WTC11 (cell line): ENCODE measurements at regions not wholly inside any gene's neighbourhood (a gene's known extent, or its start where the extent isn't known, plus 50 kb on each side); places are given as distances from the start of the nearest gene placed in this dataset.

Source experiments
- ATAC-seq: fragments of 200-7000 bp; cut with Tn5 transposase; 2 replicates; pipeline ENCODE4 v1.10.0; 2021; ENCODE audit warnings: mild to moderate bottlenecking, moderate library complexity
- CTCF ChIA-PET: fragments of 300-600 bp; sonication (Branson Sonifier 250); formaldehyde crosslinking; loops from one replicate; lab custom pipeline; 2021; ENCODE audit warnings: antibody characterized with exemption; lab: Charles Lee
- POLR2A ChIA-PET: fragments of 350-600 bp; sonication (Branson Sonifier 250); formaldehyde crosslinking; loops from one replicate; lab custom pipeline; 2021; ENCODE audit warnings: antibody characterized with exemption; lab: Charles Lee
- DNase-seq: peaks from one replicate; pipeline ENCODE4 v3.0.0; 2021; ENCODE audit warnings: low spot score
- H3K27ac Mint-ChIP-seq: 2 replicates; pipeline ENCODE4 v1.8.0; 2021; ENCODE audit warnings: mixed read lengths
- H3K27me3 Mint-ChIP-seq: 2 replicates; pipeline ENCODE4 v1.8.0; 2021; ENCODE audit warnings: low read depth, mild to moderate bottlenecking, moderate library complexity, mixed read lengths
- H3K36me3 Mint-ChIP-seq: 2 replicates; pipeline ENCODE4 v1.8.0; 2021; ENCODE audit warnings: mixed read lengths
- H3K4me1 Mint-ChIP-seq: 2 replicates; pipeline ENCODE4 v1.8.0; 2022; ENCODE audit warnings: mixed read lengths
- H3K4me3 Mint-ChIP-seq: 2 replicates; pipeline ENCODE4 v1.8.0; 2021; ENCODE audit warnings: mild to moderate bottlenecking, moderate library complexity, mixed read lengths
- H3K9me3 Mint-ChIP-seq: 2 replicates; pipeline ENCODE4 v1.8.0; 2021; ENCODE audit warnings: mixed read lengths
- FOXK1 ChIP-seq: sonication (generic); formaldehyde crosslinking; IDR thresholded peaks from 2 replicates; pipeline ENCODE4 v1.8.0; 2022; ENCODE audit warnings: mild to moderate bottlenecking, moderate library complexity, missing genetic modification reagents
- NFATC4 ChIP-seq: fragments of 250-450 bp; sonication (Bioruptor Pico); IDR thresholded peaks from 2 replicates; pipeline ENCODE4 v1.9.0; 2021; ENCODE audit warnings: mild to moderate bottlenecking
- NR2C2 ChIP-seq: sonication (generic); formaldehyde crosslinking; IDR thresholded peaks from 2 replicates; pipeline ENCODE4 v1.8.0; 2022; ENCODE audit warnings: mild to moderate bottlenecking, missing genetic modification reagents
- TEAD4 ChIP-seq: sonication (generic); formaldehyde crosslinking; IDR thresholded peaks from 2 replicates; pipeline ENCODE4 v1.8.0; 2022; ENCODE audit warnings: mild to moderate bottlenecking, missing genetic modification reagents
- TP53 ChIP-seq: sonication (generic); formaldehyde crosslinking; IDR thresholded peaks from 2 replicates; pipeline ENCODE4 v1.8.1; 2023; ENCODE audit warnings: mild to moderate bottlenecking, missing genetic modification reagents
- USF1 ChIP-seq: sonication (generic); formaldehyde crosslinking; IDR thresholded peaks from 2 replicates; pipeline ENCODE4 v1.8.0; 2022; ENCODE audit warnings: mild to moderate bottlenecking, missing genetic modification reagents
- ZBTB43 ChIP-seq: sonication (generic); formaldehyde crosslinking; IDR thresholded peaks from 2 replicates; pipeline ENCODE4 v1.8.1; 2023; ENCODE audit warnings: mild to moderate bottlenecking, missing genetic modification reagents
- ZNF219 ChIP-seq: sonication (generic); formaldehyde crosslinking; IDR thresholded peaks from 2 replicates; pipeline ENCODE4 v1.8.0; 2023; ENCODE audit warnings: missing genetic modification reagents, mild to moderate bottlenecking, borderline replicate concordance
- ZNF317 ChIP-seq: sonication (generic); formaldehyde crosslinking; IDR thresholded peaks from 2 replicates; pipeline ENCODE4 v1.8.1; 2023; ENCODE audit warnings: low read depth, mild to moderate bottlenecking, moderate library complexity, missing genetic modification reagents, borderline replicate concordance
- ZNF425 ChIP-seq: fragments of 250-450 bp; sonication (Bioruptor Pico); conservative IDR thresholded peaks from 2 replicates; pipeline ENCODE4 v1.9.0; 2021; ENCODE audit warnings: mild to moderate bottlenecking
- TF ChIP-seq, protein P1 (sequence below): fragments of 250-450 bp; sonication (Bioruptor Pico); IDR thresholded peaks from 2 replicates; pipeline ENCODE4 v1.9.0; 2021; ENCODE audit warnings: mild to moderate bottlenecking
- TF ChIP-seq, protein P2 (sequence below): sonication (generic); formaldehyde crosslinking; IDR thresholded peaks from 2 replicates; pipeline ENCODE4 v1.8.0; 2022; ENCODE audit warnings: missing genetic modification reagents
- TF ChIP-seq, protein P3 (sequence below): sonication (generic); formaldehyde crosslinking; IDR thresholded peaks from 2 replicates; pipeline ENCODE4 v1.8.0; 2023; ENCODE audit warnings: mild to moderate bottlenecking, missing genetic modification reagents

GRCh38 chr6:91562955-91563354 lies 976.1 kb upstream of the MAP3K7 start:
- no peak for ATAC-seq

More at GRCh38 chr6:91562955-91563354, 976.1 kb upstream of the MAP3K7 start:
- TF ChIP-seq, protein P1, sequence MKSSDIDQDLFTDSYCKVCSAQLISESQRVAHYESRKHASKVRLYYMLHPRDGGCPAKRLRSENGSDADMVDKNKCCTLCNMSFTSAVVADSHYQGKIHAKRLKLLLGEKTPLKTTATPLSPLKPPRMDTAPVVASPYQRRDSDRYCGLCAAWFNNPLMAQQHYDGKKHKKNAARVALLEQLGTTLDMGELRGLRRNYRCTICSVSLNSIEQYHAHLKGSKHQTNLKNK (CRISPR knock-in tag): no peak
- TF ChIP-seq, protein P2, sequence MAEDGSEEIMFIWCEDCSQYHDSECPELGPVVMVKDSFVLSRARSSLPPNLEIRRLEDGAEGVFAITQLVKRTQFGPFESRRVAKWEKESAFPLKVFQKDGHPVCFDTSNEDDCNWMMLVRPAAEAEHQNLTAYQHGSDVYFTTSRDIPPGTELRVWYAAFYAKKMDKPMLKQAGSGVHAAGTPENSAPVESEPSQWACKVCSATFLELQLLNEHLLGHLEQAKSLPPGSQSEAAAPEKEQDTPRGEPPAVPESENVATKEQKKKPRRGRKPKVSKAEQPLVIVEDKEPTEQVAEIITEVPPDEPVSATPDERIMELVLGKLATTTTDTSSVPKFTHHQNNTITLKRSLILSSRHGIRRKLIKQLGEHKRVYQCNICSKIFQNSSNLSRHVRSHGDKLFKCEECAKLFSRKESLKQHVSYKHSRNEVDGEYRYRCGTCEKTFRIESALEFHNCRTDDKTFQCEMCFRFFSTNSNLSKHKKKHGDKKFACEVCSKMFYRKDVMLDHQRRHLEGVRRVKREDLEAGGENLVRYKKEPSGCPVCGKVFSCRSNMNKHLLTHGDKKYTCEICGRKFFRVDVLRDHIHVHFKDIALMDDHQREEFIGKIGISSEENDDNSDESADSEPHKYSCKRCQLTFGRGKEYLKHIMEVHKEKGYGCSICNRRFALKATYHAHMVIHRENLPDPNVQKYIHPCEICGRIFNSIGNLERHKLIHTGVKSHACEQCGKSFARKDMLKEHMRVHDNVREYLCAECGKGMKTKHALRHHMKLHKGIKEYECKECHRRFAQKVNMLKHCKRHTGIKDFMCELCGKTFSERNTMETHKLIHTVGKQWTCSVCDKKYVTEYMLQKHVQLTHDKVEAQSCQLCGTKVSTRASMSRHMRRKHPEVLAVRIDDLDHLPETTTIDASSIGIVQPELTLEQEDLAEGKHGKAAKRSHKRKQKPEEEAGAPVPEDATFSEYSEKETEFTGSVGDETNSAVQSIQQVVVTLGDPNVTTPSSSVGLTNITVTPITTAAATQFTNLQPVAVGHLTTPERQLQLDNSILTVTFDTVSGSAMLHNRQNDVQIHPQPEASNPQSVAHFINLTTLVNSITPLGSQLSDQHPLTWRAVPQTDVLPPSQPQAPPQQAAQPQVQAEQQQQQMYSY (CRISPR knock-in tag): no peak
- no peak for TF ChIP-seq TEAD4 (CRISPR knock-in tag)
- TF ChIP-seq NFATC4 (CRISPR knock-in tag): no peak
- TF ChIP-seq FOXK1 (CRISPR knock-in tag): no peak
- no peak for TF ChIP-seq NR2C2 (CRISPR knock-in tag)
- TF ChIP-seq ZNF317 (CRISPR knock-in tag): no peak
- no peak for TF ChIP-seq TP53 (CRISPR knock-in tag)
- TF ChIP-seq ZNF425 (CRISPR knock-in tag): no peak
- TF ChIP-seq ZBTB43 (CRISPR knock-in tag): no peak
- TF ChIP-seq, protein P3, sequence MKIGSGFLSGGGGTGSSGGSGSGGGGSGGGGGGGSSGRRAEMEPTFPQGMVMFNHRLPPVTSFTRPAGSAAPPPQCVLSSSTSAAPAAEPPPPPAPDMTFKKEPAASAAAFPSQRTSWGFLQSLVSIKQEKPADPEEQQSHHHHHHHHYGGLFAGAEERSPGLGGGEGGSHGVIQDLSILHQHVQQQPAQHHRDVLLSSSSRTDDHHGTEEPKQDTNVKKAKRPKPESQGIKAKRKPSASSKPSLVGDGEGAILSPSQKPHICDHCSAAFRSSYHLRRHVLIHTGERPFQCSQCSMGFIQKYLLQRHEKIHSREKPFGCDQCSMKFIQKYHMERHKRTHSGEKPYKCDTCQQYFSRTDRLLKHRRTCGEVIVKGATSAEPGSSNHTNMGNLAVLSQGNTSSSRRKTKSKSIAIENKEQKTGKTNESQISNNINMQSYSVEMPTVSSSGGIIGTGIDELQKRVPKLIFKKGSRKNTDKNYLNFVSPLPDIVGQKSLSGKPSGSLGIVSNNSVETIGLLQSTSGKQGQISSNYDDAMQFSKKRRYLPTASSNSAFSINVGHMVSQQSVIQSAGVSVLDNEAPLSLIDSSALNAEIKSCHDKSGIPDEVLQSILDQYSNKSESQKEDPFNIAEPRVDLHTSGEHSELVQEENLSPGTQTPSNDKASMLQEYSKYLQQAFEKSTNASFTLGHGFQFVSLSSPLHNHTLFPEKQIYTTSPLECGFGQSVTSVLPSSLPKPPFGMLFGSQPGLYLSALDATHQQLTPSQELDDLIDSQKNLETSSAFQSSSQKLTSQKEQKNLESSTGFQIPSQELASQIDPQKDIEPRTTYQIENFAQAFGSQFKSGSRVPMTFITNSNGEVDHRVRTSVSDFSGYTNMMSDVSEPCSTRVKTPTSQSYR: no peak
- no peak for TF ChIP-seq USF1 (CRISPR knock-in tag)
- TF ChIP-seq ZNF219 (CRISPR knock-in tag): no peak
- TF ChIP-seq, all 79 proteins: peak for 0
- Mint-ChIP-seq H3K9me3 (peaks cover 34% of the 10 kb centered on the region), H3K27me3 (no peaks in the 10 kb centered on the region), H3K4me1 (no peaks in the 10 kb centered on the region), H3K27ac (no peak overlapping the region), H3K4me3 (no peak overlapping the region), H3K36me3 (peaks cover 15% of the 10 kb centered on the region)
- ChIA-PET POLR2A (interaction anchor here (0.7 kb wide), 1 partner anchor 130 kb away, joined by 3 read pairs; no protein-coding TSS in a partner anchor), CTCF (no interaction called here)
- DNase-seq: no peak
